ENCODE measurements at regions not wholly inside any gene's neighbourhood (a gene's known extent, or its start where the extent isn't known, plus 50 kb on each side); places are given as distances from the start of the nearest gene placed in this dataset.
"Not testable (repeated sequence)": the region's sequence is repeated elsewhere in the genome, so short reads cannot be mapped to it uniquely, and the experiment has no call there.

- DNase-seq: no peak
Observed at GRCh38 chr1:194080826-194081225, 894.4 kb upstream of the B3GALT2 start.

GRCh38 chr1:194078765-194079164 is 892.4 kb upstream of the B3GALT2 start:
- DNase-seq: no peak

GRCh38 chr1:194076646-194077045 is 890.2 kb upstream of the B3GALT2 start:
- DNase-seq: peak; percentile 56

- DNase-seq: no peak
Observed at GRCh38 chr1:194073833-194074232, 887.4 kb upstream of the B3GALT2 start.

- DNase-seq: no peak
Observed at GRCh38 chr1:194071205-194071604, 884.8 kb upstream of the B3GALT2 start.

GRCh38 chr1:194069831-194070218 is 883.4 kb upstream of the B3GALT2 start:
- no peak for DNase-seq

- DNase-seq: peak; percentile 24
Observed at GRCh38 chr1:194069168-194069830, 882.9 kb upstream of the B3GALT2 start.

GRCh38 chr1:194068446-194069167 is 882.2 kb upstream of the B3GALT2 start:
- DNase-seq: no peak

GRCh38 chr1:194067772-194068171 is 881.4 kb upstream of the B3GALT2 start:
- no peak for DNase-seq

GRCh38 chr1:194062962-194063361 is 876.5 kb upstream of the B3GALT2 start:
- DNase-seq: no peak

GRCh38 chr1:194062526-194062925 is 876.1 kb upstream of the B3GALT2 start:
- DNase-seq: no peak

GRCh38 chr1:194060481-194060880 is 874.1 kb upstream of the B3GALT2 start:
- no peak for DNase-seq

- DNase-seq: not testable (repeated sequence)
Observed at GRCh38 chr1:194058268-194058667, 871.9 kb upstream of the B3GALT2 start.

GRCh38 chr1:194056169-194056568 is 869.8 kb upstream of the B3GALT2 start:
- DNase-seq: no peak

GRCh38 chr1:194055536-194055935 is 869.1 kb upstream of the B3GALT2 start:
- no peak for DNase-seq

- DNase-seq: no peak
Observed at GRCh38 chr1:194052514-194053338, 866.3 kb upstream of the B3GALT2 start.

- DNase-seq: no peak
Observed at GRCh38 chr1:194047921-194048320, 861.5 kb upstream of the B3GALT2 start.

GRCh38 chr1:194047206-194047605 is 860.8 kb upstream of the B3GALT2 start:
- DNase-seq: no peak

- peak; percentile 52 for DNase-seq
Observed at GRCh38 chr1:194045416-194045815, 859.0 kb upstream of the B3GALT2 start.

GRCh38 chr1:194044892-194045291 is 858.5 kb upstream of the B3GALT2 start:
- no peak for DNase-seq

- no peak for DNase-seq
Observed at GRCh38 chr1:194043984-194044755, 857.8 kb upstream of the B3GALT2 start.

GRCh38 chr1:194042736-194043135 is 856.3 kb upstream of the B3GALT2 start:
- no peak for DNase-seq

GRCh38 chr1:194040496-194040895 is 854.1 kb upstream of the B3GALT2 start:
- no peak for DNase-seq

All from fibroblast of upper back skin (primary cell).